SK-MEL-5 (cell line): ENCODE measurements at regions not wholly inside any gene's neighbourhood (a gene's known extent, or its start where the extent isn't known, plus 50 kb on each side); places are given as distances from the start of the nearest gene placed in this dataset.
A peak's percentile ranks its signal among the peaks of the same experiment; 100 is the strongest.

Experiments used
- DNase-seq: peaks from one replicate; pipeline ENCODE4 v3.0.0-alpha.2; 2016; ENCODE audit warnings: low read depth, low spot score
- in situ Hi-C: cut with HindIII; loops from 2 replicates; pipeline ENCODE4 v1.10.0; 2016; ENCODE audit warnings: low sequenced_read_pairs, high pct_unique_total_duplicates, low pct_unique_long_range_greater_than_20kb

DNA sequence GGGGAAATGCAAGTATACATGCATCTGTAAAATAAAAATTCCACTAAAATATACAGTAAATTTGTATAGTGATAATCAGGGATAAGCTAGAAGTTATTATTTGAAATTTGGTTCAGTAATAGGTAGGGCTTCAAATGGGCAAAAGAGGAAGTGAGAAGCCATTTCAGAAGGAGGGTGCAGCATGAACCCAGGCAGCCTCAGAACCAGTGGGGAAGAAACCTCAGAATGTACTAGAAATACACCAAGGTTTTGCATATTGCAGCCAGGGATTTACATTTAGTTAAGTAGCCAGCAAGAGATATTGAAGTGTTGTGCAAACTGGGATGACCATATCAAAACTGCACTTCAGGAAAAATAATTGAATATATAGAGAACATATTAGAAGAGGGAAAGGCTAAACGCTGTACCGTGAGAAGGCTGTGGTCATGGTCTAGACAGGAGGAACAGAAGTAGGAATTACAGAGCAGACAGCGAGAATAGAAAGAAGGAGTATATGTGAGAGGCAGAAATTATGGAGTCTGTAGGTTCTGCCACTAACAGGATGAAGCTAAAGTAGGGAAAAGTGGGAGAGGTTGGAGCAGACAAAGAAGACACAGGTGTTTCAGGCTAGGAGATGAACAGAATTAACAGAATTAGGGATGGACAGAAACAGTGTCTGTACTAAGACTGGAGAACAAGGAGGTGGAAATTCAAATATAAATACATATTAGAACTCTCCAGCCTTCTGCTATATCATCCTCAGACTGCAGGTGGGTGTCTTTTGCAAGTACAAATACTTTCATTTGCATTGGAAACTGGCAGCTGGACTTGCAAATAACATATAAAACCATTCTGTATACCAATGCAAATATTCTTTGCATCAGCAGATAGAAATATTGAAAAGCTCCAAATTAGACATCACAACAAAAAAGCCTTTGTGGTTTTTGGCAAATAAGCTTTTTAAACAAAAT, 335.6 kb downstream of the ZNF608 start:
- DNase-seq = peak; percentile 14
- in situ Hi-C loops = no loop called here

DNA sequence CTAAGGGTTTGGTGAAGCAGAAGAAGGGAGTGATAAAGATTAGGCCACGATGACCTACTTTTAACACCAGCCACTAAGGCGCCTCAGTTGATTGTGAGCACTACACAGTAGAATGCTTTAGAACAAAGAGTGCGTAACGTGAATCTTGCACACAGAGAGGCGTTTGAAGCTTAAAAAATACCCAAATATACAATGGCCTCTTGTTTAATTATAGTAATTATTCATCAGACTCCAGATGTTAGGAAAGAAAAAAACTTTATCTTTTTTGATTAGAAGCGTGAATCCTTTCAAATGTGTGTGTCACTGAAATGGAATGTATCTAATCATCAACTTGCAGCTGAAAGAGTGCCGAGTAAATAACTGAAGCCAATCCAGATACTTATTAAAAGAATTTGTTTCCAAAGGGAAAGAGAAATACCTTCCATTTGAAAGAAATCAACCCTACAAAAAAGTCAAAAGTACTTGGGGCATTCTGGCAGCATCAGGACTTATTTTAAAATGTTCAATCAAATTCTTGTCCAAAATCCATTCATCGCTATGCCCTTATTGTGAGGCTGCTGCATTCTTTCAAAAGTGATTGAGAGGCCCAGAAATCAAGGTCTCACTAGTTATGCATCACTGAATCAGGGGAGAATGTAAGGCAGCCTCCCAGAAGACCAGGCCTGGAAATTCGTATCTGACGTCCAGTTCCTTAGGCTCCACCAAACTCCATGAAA, 337.5 kb downstream of the ZNF608 start:
- in situ Hi-C loops = no loop called here
- DNase-seq = no peak

DNA sequence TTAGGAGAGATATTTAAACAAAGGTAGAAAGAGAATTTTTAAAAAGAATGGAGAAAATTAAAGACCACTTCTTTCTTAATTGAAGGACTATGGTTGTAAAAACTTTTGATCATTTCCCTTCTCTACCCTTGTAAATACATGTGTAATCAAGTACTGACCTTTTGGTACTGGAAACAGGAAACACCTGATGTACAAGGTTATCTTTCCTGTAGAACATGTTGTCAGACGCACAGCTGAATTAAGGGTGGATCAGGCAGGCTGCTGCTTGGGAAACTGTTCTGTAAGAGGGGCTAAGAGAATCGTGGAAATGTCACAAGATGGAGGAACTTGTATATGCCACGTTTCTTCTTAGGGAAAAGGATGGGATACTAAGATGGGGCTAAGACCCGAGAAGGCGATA, 341.6 kb downstream of the ZNF608 start:
- in situ Hi-C loops = no loop called here
- DNase-seq = no peak

DNA sequence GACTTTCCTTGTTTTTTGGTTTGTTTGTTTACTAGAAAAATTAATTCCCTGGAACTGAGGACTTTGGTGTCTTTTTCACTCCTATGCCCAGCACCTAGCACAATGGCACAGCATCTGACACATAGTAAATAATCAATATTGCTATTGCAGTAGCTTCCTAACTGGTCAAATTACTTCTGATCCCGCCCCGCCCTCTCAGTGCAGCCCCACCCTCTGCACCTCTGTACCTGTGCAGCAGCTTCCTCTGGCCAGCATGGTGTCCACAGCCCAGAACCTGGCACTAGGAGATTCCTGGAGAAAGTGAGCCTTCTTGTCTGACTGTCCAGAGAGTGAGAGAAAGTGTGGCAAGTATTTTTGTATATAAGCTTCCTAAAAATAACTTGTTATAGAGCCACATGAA, 343.2 kb downstream of the ZNF608 start:
- DNase-seq = no peak
- in situ Hi-C loops = no loop called here

DNA sequence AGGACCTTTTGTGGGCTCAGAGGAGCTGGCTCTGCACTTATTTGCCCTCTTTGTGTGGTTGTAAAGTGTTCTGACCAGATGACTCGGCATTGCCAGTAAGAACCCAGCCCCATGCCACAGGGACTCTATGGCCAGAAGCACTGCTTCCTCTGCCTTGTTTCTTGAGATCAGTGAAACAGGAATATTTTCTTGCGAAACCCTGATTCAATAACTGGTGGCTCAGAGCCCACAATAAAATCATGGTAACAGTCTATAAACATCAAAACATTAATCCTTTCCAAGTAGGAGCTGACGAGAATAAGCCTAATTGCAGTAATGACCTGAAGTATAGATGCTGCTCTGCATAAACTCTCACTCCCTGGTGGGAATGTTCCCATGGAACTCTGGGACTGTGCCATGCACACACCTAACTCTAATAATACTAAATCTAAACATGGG, 344.3 kb downstream of the ZNF608 start:
- in situ Hi-C loops = no loop called here

DNA sequence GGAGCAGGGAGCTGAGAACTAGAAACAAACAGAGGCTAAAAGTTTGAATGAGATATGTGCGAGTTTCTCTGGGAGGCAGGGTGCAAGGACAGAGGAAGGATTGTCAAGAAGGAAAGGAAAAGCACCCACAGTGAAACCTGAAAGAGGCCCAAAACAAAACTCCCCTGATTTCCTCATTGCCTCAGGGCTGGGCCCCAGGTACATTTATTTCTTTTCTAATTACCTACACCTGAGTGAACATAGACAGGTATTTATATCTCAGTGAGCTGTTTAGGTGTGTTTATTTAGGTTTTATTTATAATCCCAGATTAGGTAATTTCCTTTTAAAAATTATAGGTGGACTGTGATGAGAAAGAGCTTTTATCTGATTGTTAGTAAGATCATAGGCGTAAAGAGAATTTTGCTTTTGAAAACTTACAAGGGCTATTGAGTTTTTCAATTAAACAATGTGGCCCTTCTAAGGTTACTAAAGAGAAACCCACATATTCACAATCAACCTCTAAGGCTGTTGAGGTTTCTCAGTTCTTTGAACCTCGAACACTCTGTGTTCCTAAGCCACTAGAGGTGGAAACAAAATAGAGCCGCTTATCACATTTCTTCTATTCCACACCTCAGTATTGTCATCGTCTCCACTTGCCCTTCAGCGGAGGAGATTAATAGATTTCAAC, 344.8 kb downstream of the ZNF608 start:
- in situ Hi-C loops = no loop called here
- no peak for DNase-seq

More for the DNA sequence above, 344.3 kb downstream of the ZNF608 start:
- no peak for DNase-seq

DNA sequence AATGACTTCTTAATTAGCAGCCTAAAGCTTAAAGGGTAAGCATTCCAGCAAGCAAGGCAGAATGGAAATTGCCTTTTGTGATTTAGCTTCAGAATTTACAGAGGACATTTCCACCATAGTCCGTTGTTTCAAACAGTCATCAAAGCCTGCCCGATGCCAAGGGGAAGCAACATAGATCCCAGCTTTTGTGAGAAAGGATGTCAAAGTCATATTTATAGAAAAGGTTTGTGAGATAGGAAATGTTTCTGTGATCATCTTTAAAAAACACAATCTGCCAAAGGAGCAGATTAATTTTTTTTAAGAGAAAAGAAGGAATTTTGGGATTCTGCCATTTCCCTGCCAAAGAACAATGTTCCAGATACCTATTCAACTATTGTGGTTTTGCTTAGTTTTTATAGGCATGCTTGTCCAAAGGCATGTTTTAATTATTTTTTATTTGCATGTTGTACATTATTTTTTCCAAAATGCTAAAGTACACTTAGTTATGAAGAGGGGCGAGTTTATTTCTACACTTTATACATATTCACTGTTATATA, 346.9 kb downstream of the ZNF608 start:
- in situ Hi-C loops = no loop called here
- DNase-seq = no peak

DNA sequence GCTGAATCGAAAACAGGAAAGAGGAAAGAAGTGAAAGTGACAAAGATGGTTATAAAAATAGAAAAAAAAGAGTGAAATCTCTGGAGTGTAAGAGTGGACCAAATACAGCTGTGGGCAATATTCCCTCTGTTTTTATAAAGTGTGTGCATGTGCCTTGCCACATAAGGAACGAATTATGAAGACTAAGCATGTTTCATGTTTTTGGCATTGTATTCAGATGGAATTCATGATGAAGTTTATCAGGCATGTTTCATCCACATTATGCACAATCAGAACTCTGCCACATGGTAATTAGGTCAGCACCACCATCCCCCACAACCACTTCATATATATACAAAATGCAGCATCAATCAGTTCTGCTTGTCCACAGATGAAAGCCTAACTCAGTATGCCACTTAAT, 348.0 kb downstream of the ZNF608 start:
- no peak for DNase-seq
- in situ Hi-C loops = no loop called here

DNA sequence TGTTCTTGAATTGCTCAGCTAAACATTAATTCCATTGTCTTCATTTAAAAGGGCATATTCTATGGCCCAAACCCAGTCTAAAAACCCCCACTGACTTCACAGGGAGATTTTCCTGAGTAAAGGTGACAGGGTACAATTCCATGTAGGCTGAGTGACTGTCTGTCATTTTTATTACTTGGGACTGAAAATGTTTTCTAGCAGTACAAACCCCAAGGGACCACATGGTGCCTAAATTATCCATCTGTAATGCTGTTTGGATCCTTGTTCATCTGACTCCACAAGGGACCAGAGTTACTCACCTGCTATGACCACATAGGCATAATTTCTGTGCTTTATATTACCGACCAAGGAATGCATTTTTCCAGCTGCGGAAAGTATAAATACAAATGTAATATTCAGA, 349.1 kb downstream of the ZNF608 start:
- DNase-seq = no peak
- in situ Hi-C loops = no loop called here

DNA sequence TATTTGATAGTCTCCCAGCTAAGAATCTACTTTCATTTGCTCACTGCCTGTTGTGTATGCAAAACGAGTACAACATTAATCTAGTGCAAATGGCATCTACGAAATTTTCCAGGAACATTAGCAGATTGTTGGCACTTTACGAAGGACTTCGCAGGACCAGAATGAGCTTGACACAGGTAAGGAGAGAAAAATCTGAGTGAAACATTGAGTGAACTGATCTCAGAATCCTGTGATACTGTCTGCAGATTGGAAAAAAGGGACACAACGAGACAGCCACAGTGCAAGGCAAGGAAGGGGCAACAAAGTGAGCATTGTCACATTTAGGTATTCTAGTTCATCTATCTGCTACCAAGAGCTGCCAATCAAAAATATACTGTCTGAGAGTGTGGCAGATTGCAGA, 350.5 kb downstream of the ZNF608 start:
- no peak for DNase-seq
- in situ Hi-C loops = no loop called here

DNA sequence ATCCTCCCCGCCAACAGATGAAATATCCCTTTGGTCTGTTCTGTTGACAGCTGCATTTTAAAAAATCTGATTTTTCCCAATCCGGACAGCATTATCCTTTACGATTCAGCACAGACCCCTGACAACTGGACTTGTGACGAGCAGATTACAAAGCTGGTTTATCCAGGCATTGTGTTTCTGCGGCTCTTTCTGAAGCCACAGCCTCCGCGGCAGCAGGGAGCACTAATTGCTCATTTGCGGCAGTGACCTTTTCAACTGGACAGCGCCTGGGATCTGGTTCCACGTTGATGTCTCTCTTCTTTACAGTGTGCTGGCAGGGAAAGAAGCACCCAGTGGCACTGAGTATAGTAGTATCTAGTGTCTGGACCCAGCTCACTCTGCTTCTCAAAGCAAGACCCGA, 351.2 kb downstream of the ZNF608 start:
- DNase-seq = no peak
- in situ Hi-C loops = no loop called here

DNA sequence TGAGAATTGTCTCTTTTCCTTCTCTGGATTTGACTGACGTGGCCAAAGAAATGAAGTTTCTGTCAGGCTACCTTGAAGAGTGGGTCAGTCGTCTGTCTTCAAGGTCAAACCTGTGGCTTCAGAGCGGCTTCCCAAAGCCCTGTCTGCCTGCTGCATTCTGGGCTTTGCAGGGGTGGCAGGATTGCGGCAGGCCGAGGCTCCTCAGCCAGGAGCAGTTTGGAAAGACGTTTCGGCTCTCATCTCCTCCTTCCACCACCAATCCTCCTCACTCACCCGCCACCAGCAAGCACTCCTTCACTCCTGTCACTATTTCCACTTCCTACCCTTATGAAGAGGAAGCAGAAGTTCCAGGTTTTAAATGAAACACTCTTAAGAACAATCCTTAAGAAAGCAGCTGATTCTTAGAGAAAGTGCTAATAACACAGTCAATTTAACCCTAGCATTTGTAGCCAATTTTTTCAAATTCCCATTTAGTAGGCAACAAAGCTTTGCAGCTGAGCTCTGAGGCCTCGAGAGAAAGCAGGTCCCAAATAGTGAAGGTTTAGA, 351.7 kb downstream of the ZNF608 start:
- in situ Hi-C loops = no loop called here
- DNase-seq = no peak

DNA sequence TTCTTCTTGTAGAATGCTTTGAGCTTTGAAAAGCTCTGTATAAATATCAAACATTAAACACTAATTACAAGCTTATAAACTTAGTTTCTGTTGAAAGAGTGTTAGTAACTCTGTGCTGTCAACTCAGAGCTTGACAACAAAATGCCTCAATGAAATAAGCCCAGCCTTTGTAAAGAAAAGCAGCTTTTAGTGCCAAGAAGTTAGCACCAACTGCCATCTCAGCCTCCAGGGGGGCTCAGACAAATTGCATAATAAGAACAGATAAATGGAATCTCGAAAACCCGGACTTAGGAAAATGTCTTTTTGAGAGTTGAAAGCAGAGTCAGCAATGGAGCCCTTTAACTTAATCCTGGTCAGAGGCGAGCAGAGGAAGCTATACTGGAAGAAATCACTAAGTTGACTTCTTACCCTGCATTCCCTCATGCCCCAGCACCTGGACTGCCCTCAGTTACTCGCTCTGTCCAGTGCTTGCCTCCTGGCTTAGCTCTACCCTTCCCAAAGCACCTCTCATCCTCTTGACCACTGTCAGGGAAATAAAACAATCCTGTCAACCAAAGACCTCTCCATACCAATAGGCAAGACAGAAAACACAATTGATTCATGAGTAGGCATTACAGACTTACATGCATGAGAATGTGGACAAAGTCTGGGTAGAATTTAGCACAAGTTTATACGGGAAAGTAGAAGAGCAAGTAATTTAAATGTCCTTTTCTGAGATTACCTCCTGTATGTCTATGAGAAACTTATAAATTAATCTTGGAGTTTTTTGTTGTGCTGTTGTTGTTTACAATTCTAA, 352.7 kb downstream of the ZNF608 start:
- no peak for DNase-seq
- in situ Hi-C loops = no loop called here

DNA sequence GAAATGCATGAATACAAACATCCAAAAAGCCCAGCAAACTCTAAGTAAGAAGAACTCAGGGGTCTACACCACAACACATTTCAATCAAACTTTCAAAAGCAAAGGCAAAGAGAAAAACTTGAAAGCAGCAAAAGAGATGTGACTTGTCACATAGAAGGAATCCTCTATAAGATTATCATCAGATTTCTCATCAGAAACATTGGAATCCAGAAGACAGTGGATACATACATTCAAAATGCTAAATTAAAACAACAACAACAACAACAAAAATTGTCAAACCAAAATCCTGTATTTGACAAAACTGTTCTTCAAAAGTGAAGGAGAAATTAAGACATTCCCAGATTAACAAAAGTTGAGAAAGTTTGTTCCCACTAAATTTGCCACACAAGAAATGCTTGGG, 362.7 kb downstream of the ZNF608 start:
- in situ Hi-C loops = no loop called here
- DNase-seq = no peak

DNA sequence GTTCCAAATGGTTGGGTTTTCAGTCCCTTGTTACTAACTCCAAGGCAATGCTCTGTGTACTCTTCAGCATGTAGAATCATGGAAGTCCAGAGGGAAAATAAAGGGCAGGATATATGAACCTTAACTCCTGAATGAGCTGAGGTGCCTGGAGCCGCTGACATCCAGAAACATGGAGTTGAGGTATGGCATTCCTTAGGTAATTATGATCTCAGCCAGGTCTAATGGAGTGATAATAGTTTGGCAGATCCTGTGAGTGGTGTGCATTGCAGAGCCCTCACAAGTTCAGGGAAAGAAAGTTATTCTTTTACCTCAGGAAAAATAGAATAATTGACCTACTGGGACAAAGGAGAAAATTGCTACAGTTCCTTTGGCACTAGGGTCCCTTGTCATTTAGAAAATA, 369.1 kb downstream of the ZNF608 start:
- no peak for DNase-seq
- in situ Hi-C loops = no loop called here

DNA sequence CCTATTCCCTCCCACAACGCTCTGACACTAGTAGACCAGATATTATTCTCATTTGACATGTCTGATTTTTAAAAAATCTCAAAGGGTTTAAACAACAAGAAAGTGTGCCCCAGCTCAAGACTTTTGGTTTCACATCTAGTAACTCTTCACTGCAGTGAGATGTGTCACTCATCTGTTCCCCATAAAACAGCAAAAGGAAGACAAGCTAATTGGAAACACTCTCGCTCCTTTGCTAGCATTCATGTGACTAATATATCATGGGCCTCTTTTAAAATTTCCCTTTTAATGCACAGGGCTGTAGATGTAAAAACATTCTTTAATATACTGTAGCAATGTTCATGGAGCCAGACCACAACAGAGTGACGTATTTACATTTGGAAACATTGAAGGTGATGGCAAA, 372.6 kb downstream of the ZNF608 start:
- in situ Hi-C loops = no loop called here
- DNase-seq = no peak

DNA sequence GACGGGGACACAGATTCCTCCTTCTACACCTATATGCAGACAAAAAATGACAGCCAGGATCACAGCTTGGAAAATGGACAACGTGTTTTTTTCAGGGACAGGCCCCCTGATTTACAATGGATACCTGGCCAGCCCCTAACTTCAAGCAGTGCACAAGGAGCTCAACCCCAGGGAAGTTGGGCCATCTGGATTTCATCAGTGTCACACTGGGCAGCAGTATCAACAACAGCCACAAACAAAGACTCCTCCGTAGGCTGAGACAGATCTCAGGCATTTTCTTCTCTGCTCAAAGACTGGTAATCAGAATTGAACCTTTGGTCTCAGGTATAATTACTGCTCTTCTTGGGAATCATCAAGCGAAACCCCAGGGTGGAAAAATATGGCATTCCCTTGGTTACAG, 374.0 kb downstream of the ZNF608 start:
- in situ Hi-C loops = no loop called here

More for the DNA sequence above, 374.0 kb downstream of the ZNF608 start:
- DNase-seq = no peak
